Left lung (tissue), 4 donors: ENCODE measurements at regions not wholly inside any gene's neighbourhood (a gene's known extent, or its start where the extent isn't known, plus 50 kb on each side); places are given as distances from the start of the nearest gene placed in this dataset.
"Not testable (repeated sequence)": the region's sequence is repeated elsewhere in the genome, so short reads cannot be mapped to it uniquely, and the experiment has no call there.

Source experiments
- ATAC-seq: fragments of 200-7000 bp; cut with Tn5 transposase; one replicate; pipeline ENCODE4 v1.9.1; 2020; ENCODE audit warnings: moderate library complexity
- DNase-seq, 4 donors: peaks; one replicate each; pipeline ENCODE4 v3.0.0-alpha.2; 2013 to 2020
- H3K27ac ChIP-seq, 2 donors: fragments of 200-600 bp; sonication (generic) in 1 of 2; one replicate each; pipeline versions ENCODE4 v1.5.0 to v1.8.0; 2020 to 2021
- H3K27me3 ChIP-seq, 2 donors: fragments of 200-600 bp; sonication (generic) in 1 of 2; one replicate each; pipeline versions ENCODE4 v1.5.0 to v1.8.0; 2020 to 2021
- H3K36me3 ChIP-seq, 2 donors: fragments of 200-600 bp; sonication (generic) in 1 of 2; one replicate each; pipeline versions ENCODE4 v1.5.0 to v1.8.0; 2020 to 2021
- H3K4me1 ChIP-seq, 2 donors: fragments of 200-600 bp; one replicate each; pipeline ENCODE4 v1.8.0; 2021
- H3K4me3 ChIP-seq, 2 donors: fragments of 200-600 bp; sonication (generic) in 1 of 2; one replicate each; pipeline versions ENCODE4 v1.5.0 to v1.8.0; 2020 to 2021; ENCODE audit warnings: mild to moderate bottlenecking in 1 of 2
- H3K9me3 ChIP-seq, 2 donors: fragments of 200-600 bp; sonication (generic) in 1 of 2; one replicate each; pipeline versions ENCODE4 v1.5.0 to v1.8.0; 2020 to 2021
- intact Hi-C, 2 donors: fragments of 100-400 bp; cut with DNase I; formaldehyde crosslinking; loops; one replicate each; pipeline versions ENCODE4 v1.11.2 to v1.14.2; 2022
- TF ChIP-seq, protein P1 (sequence below), 2 donors: fragments of 200-600 bp; sonication (generic) in 1 of 2; IDR thresholded peaks; one replicate each; pipeline versions ENCODE4 v1.5.0 to v1.8.0; 2021; ENCODE audit warnings: antibody characterized with exemption in 2 of 2
- donor health status: DM: no; HTN: yes; CAD: no.
- donor health status: DM: no; HTN: no; CAD: no.

DNA sequence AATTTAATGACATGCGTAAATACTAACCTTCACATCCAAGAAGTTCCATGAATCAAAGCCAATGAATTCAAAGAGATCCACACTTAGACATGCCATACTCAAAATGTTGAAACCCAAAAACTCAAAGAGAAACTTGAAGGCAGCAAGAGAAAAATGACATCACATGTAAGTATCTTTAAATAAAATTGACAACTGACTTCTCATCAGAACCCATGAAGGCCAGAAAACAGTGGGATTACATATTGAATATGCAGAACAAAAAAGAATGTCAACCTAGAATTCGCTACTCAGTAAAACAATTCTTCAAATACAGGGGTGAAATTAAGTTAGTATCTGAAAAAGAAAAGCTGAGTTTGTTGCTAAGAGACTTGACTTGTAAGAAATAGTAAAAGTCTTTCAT lies 953.9 kb upstream of the HS3ST1 start:
- TF ChIP-seq, protein P1, sequence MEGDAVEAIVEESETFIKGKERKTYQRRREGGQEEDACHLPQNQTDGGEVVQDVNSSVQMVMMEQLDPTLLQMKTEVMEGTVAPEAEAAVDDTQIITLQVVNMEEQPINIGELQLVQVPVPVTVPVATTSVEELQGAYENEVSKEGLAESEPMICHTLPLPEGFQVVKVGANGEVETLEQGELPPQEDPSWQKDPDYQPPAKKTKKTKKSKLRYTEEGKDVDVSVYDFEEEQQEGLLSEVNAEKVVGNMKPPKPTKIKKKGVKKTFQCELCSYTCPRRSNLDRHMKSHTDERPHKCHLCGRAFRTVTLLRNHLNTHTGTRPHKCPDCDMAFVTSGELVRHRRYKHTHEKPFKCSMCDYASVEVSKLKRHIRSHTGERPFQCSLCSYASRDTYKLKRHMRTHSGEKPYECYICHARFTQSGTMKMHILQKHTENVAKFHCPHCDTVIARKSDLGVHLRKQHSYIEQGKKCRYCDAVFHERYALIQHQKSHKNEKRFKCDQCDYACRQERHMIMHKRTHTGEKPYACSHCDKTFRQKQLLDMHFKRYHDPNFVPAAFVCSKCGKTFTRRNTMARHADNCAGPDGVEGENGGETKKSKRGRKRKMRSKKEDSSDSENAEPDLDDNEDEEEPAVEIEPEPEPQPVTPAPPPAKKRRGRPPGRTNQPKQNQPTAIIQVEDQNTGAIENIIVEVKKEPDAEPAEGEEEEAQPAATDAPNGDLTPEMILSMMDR (IDR thresholded peaks at IDR 0.05) = no peak
- no peak for DNase-seq
- no peaks in the 10 kb centered on the region for H3K4me1 ChIP-seq
- no peak overlapping the region for H3K27ac ChIP-seq
- H3K36me3 ChIP-seq = no peaks in the 10 kb centered on the region
- intact Hi-C loops = no loop called here
- H3K27me3 ChIP-seq = no peaks in the 10 kb centered on the region
- H3K9me3 ChIP-seq = peaks cover 0 to 8% of the 10 kb centered on the region in 2 donors
- no peak overlapping the region for H3K4me3 ChIP-seq
- no peak for ATAC-seq

DNA sequence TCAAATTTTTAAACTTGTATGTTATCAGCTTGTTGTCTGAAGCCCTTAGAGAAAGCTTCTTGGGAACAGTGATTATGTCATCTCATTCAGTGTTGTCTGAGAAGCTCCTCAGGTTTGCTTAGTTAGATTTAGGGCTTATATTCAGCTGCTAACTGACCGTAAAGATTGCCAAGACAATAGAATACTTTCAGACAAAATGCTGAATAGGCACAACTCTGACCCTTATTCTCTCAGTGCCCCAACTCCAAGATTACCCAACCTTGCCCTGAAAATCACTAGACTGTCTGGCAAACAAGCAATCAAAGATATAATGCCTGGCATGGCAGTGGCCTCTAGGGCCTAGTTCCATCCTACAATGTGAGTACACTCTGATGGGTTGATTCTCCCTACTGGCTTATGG lies 950.5 kb upstream of the HS3ST1 start:
- intact Hi-C loops = no loop called here
- Histone ChIP-seq H3K27ac (no peak overlapping the region), H3K4me3 (no peak overlapping the region), H3K4me1 (no peaks in the 10 kb centered on the region), H3K9me3 (peaks cover 0 to 6% of the 10 kb centered on the region in 2 donors), H3K27me3 (no peaks in the 10 kb centered on the region), H3K36me3 (no peaks in the 10 kb centered on the region)
- no peak for ATAC-seq
- DNase-seq = no peak
- TF ChIP-seq, protein P1 (IDR thresholded peaks at IDR 0.05) = no peak

DNA sequence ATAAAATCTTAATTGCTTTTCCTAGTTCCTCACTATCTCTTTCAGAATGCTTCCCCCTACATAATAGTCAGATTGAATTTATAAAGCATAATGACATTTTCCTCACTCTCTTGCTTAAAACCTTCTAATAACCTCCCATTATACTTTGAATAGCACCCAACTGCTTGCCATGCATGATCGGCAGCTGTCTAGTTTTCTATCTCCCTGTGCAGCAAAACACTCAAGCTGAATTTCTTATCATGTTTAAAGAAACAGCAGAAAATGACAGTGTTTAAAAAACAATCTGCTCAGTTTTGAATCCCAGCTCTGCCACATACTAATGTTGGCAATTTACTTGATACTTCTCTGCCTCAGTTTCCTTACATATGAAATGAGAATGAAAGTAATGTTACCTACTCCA lies 947.1 kb upstream of the HS3ST1 start:
- no peaks in the 10 kb centered on the region for H3K9me3 ChIP-seq
- no peaks in the 10 kb centered on the region for H3K27me3 ChIP-seq
- H3K36me3 ChIP-seq = no peaks in the 10 kb centered on the region
- TF ChIP-seq, protein P1 (IDR thresholded peaks at IDR 0.05) = no peak
- no peak overlapping the region for H3K27ac ChIP-seq
- no peaks in the 10 kb centered on the region for H3K4me1 ChIP-seq
- ATAC-seq (no peak), DNase-seq (no peak)
- intact Hi-C loops = no loop called here
- no peak overlapping the region for H3K4me3 ChIP-seq

DNA sequence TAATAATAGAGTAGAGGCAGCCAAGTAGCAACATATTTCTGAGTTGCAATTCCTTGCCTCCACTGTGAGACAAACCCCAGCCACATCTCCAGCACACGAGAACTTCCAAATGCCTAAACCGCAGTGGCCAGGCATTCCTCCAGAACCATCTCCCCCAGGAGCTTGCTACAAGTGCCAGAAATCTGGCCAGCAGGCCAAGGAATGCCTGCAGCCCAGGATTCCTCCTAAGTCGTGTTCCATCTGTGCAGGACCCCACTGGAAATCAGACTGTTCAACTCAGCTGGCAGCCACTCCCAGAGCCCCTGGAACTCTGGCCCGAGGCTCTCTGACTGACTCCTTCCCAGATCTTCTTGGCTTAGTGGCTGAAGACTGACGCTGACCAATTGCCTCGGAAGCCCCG lies 937.2 kb upstream of the HS3ST1 start:
- H3K36me3 ChIP-seq, H3K27me3 ChIP-seq, H3K4me3 ChIP-seq, H3K4me1 ChIP-seq, H3K27ac ChIP-seq, H3K9me3 ChIP-seq, intact Hi-C loops, ATAC-seq: not testable (repeated sequence)
- DNase-seq = peak in 1 of 4 donors; percentile 14

- Histone ChIP-seq H3K27me3 (no peaks in the 10 kb centered on the region), H3K36me3 (no peaks in the 10 kb centered on the region), H3K4me3 (no peak overlapping the region), H3K4me1 (no peaks in the 10 kb centered on the region), H3K27ac (no peak overlapping the region), H3K9me3 (no peaks in the 10 kb centered on the region)
- ATAC-seq (no peak), DNase-seq (no peak)
- TF ChIP-seq, protein P1 (IDR thresholded peaks at IDR 0.05) = no peak
- intact Hi-C loops = no loop called here
Measured at GRCh38 chr4:12360391-12360790, 931.7 kb upstream of the HS3ST1 start.

DNA sequence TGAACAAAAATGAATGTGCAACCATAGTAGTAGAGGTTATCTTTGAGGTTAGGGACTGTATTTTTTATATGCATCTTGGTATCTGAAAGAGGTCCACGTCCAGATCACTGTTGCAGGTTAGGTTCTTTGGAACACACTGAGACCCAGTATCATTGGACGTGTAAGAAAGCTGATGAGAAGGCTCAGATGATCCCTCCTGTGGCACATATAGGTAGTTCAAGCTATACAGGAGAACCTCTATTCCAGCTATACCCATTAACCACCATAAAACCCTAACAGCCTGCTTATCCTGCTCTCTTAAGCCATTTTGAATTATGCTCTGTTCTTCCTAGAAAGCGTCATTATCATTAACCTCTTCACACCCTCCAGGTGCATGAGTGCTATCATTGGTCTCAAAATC lies 930.7 kb upstream of the HS3ST1 start:
- DNase-seq (no peak), ATAC-seq (no peak)
- Histone ChIP-seq H3K4me3 (no peak overlapping the region), H3K36me3 (no peaks in the 10 kb centered on the region), H3K4me1 (no peaks in the 10 kb centered on the region), H3K27ac (no peak overlapping the region), H3K27me3 (no peaks in the 10 kb centered on the region), H3K9me3 (no peaks in the 10 kb centered on the region)
- TF ChIP-seq, protein P1 (IDR thresholded peaks at IDR 0.05) = no peak
- intact Hi-C loops = no loop called here

DNA sequence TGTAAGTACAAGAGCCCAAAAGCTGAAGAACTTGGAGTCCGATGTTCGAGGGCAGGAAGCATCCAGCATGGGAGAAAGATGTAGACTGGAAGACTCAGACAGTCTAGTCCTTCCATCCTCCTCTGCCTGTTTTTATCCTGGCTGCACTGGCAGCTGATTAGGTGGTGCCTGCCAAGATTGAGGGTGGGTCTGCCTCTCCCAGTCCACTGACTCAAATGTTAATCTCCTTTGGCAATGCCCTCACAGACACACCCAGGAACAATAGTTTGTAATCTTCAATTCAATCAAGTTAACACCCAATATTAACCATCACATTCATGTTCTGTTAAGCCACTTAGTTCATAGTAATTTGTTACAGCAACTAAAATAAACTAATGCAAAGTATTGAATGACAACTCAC lies 904.4 kb upstream of the HS3ST1 start:
- DNase-seq, ATAC-seq, H3K27me3 ChIP-seq, H3K36me3 ChIP-seq, H3K27ac ChIP-seq, H3K4me3 ChIP-seq, intact Hi-C loops, H3K4me1 ChIP-seq: not testable (repeated sequence)
- peaks cover 0 to 25% of the 10 kb centered on the region in 2 donors for H3K9me3 ChIP-seq
